H54 (cell line): ENCODE measurements at regions not wholly inside any gene's neighbourhood (a gene's known extent, or its start where the extent isn't known, plus 50 kb on each side); places are given as distances from the start of the nearest gene placed in this dataset.

ENCODE experiments used
- DNase-seq: peaks from one replicate; pipeline ENCODE4 v3.0.0; 2011; ENCODE audit warnings: low spot score, mixed read lengths; ENCODE audit not compliant: insufficient read length
- FAIRE-seq: peaks from 3 replicates; lab custom pipeline; 2011; peaks lifted over from hg19 to GRCh38; lab: Jason Lieb, UNC
- POLR2A ChIP-seq: IDR thresholded peaks from 2 replicates; pipeline ENCODE4 v1.6.1; 2011; ENCODE audit warnings: low read depth, mild to moderate bottlenecking, low read length

DNA sequence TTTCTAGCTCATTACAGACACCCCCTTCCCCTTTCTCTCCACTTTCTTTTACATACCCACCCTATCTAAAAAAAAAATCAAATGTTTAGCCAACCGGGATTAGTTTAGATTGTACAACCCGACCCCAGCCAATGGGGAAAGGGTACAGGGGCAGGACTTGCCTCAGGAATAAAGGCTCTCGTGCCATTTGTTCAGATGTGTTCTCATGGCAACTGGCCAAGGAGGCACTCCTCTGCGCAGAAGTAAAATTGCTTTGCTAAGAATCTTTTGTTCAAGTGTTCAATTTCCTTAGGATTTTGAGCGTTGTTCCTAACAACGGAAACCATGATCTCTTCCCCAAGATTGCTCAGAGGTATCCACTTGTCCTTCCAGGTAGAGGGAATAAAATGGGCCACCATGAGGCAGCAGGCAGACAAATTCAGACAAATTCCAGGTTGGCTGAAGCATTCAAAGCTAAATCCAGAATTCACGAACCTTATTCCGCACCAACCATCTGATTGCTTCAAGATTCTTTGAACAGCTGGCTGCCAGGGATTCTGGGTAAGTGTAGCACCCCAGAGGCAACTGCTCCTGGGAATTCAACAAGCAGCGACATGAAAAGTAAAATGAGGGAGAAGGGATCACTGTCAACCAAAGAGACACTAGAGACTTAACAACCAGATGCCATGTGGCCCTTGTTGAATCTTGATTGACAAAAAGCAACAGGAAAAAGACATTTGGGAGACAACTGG is 431.8 kb downstream of the PREX1 start:
- DNase-seq (no peak), FAIRE-seq (no peak)
- no peak for TF ChIP-seq POLR2A

DNA sequence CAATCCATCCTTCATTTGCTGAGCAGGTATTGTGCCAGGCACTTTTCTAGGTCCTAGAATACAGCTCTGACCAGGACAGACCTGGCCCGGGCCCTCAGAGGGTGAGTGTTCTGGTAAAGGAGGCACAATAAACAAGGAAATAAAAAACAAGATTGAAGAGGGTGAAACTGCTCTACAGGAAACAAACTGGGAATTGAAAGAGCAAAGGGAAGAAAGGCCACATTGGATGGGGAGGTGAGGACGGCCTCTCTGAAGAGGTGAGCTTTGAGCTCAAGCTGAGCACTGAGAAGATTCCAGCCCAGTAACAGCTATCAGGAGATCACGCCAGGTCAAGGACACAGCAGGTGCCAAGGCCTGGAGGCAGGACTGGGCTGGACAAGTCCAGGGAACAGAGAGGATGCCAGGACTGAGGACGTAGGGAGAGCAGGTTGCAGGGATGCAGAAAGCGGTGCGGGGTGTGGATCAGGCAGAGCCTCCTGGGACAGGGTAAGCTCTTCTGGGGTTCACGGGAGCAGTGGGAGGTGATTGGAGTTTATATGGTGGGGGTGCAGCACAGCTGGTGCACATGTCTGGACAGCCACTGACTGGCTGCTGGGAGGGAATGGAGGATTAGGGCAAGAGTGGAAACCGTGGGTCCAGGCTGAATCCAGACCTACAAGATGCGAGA is 433.3 kb downstream of the PREX1 start:
- TF ChIP-seq POLR2A: no peak
- FAIRE-seq (no peak), DNase-seq (no peak)

DNA sequence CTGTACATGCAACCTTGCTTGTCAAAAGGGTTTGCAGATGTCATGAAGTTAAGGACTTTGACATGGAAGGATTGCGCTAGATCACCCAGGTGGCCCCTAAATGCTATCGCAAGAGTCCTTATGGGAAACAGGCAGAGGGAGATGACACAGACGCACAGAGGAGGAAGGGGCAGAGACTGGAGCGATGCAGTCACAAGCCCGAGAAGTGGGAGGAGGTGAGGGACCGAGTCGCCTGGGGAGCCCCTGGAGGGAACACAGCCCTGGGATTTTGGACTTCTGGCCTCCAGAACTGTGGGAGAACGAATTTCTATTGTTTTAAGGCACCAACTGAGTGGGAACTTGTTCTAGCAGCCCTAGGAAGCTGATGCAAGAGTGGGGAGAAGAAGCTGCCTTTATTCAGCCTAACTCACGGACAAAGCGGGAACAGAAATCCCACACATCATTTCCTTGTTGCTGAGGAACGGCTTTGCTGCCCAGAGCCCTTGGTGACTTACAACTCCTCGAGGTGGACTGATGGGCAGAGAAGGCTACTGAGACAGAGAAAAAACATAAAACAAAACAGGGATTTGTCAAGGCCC is 434.0 kb downstream of the PREX1 start:
- no peak for DNase-seq
- FAIRE-seq: no peak
- no peak for TF ChIP-seq POLR2A

DNA sequence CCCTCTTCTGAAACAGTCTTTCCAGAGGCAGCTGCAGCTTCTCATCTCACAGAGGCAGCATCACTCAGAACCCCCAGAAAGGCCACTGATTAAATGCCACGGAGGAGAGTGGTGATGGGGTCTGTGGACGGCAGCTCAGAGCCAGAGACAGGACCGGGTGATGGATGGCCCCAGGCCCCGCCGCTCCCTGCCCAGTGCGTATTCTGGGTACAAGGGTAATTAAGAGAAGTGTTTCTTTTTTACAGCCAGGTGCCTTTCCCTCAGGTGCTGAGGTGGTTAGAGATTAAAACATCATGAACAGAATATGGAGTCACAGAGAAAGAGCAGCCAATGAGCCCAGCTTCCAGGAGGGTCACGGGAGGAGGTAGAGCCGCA is 434.5 kb downstream of the PREX1 start:
- no peak for TF ChIP-seq POLR2A
- FAIRE-seq (no peak), DNase-seq (no peak)

GRCh38 chr20:48392407-48393310 is 435.1 kb downstream of the PREX1 start:
- no peak for DNase-seq
- TF ChIP-seq POLR2A: no peak
- no peak for FAIRE-seq

DNA sequence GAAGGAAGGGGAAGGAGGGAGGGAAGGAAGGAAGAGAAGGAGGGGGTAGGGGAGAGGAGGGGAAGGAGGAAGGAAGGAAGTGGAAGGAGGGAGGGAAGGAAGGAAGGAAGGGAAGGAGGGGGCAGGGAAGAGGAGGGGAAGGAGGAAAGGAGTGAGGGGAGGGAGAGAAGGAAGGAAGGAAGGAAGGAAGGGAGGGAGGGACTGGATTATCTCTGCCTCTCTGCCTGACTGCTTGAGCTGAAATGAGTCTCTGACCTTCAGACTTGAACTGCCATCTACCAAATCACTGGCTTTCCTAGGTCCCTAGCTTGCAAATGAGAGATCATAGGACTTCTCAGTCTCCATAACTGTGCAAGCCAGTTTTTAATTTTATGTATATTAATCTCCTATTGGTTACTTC is 436.8 kb downstream of the PREX1 start:
- FAIRE-seq: no peak
- TF ChIP-seq POLR2A: no peak

GRCh38 chr20:48387675-48388074 is 440.1 kb downstream of the PREX1 start:
- no peak for FAIRE-seq
- TF ChIP-seq POLR2A: no peak
- DNase-seq: no peak

More for the DNA sequence above, 436.8 kb downstream of the PREX1 start:
- DNase-seq: no peak

GRCh38 chr20:48385527-48385926 is 442.3 kb downstream of the PREX1 start:
- no peak for FAIRE-seq
- no peak for DNase-seq
- TF ChIP-seq POLR2A: no peak

DNA sequence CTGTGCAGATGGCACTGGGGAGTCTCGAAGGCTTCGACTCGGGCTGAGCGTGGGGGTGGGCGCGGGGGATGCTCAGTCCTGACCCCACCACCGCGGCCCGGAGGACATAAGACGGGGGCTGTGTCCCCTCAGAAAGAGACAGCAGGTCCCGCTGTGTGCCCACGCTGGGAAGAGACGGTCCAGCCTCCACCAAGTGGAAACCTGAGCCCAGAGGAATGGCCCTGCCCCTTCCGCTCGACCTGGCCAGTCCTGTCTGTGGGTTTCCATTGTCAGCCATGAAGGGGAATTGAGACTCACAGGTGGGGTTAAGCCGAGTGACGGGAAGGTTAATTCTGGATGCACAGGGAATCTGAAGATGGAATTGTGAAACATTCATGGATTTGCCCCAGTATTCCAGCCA is 442.7 kb downstream of the PREX1 start:
- no peak for FAIRE-seq
- TF ChIP-seq POLR2A: no peak
- DNase-seq: no peak

DNA sequence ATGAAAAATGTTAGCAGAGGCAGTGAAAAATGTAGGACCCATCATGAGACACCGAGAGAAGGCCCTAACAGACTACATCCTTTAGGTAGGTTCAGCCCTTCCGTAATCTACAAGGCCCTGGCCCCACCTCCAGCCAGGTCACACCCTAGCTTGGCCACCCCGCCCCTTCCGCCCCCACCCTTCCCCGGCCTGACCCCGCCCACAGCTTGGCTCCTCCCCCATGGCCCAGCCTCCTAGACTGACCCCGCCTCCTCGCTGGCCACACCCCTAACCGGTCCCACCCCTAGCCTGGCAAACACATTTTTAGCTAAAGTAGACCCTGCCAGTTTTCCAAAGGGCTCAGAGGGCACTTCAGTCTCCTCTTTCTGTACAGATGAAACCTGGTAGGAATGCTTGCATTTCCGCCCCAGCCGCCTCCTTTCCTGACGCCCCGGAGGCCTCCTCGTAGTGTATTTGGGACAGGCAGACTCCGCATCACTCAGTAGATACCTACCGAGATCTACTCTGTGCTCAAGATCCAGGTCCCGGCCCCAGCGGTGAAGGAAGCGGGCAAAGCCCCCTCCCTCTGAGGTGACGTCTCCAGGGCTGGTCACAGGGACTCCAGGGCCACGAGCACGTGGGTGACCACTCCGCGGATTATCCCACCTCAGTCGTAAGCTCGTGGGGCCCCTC is 443.5 kb downstream of the PREX1 start:
- FAIRE-seq: no peak
- no peak for TF ChIP-seq POLR2A
- DNase-seq: peak; percentile 23

DNA sequence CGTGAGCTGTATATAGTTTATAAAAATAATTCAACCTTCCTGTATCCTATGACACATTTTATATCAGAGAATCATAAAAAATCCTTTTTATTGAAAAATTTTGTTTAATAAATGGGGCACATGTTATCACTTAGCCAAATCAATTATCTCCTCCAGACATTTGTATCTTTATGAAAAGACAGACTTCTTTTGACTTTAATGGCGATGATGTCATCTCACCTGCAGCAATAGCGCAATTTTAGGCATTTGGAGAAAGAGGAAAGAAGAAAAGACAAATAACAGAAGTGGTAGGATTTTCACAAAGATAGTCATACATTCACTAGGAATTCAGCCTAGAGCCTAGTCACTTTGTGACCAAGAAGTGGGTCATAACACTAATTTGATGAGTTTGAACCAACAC is 444.5 kb downstream of the PREX1 start:
- FAIRE-seq: no peak
- TF ChIP-seq POLR2A: no peak
- no peak for DNase-seq

- DNase-seq (no peak), FAIRE-seq (no peak)
- TF ChIP-seq POLR2A: no peak
Measured at GRCh38 chr20:48382304-48382703, 445.5 kb downstream of the PREX1 start.

GRCh38 chr20:48381353-48382120 is 446.3 kb downstream of the PREX1 start:
- no peak for FAIRE-seq
- no peak for DNase-seq
- TF ChIP-seq POLR2A: no peak
